C4-2B (cell line): ENCODE measurements at regions not wholly inside any gene's neighbourhood (a gene's known extent, or its start where the extent isn't known, plus 50 kb on each side); places are given as distances from the start of the nearest gene placed in this dataset.

Experiments
- H3K27ac ChIP-seq: fragments of 450-650 bp; 2 replicates; pipeline ENCODE4 v1.5.1; 2017
- CTCF ChIP-seq: fragments of 450-650 bp; conservative IDR thresholded peaks from 2 replicates; pipeline ENCODE4 v1.5.1; 2017; ENCODE audit warnings: mild to moderate bottlenecking
- ZFX ChIP-seq: fragments of 450-650 bp; IDR thresholded peaks from 2 replicates; pipeline ENCODE4 v1.6.1; 2017

GRCh38 chrX:121154858-121155404 is 107.5 kb downstream of the GLUD2 start:
- no peak for TF ChIP-seq ZFX
- TF ChIP-seq CTCF: no peak

GRCh38 chrX:121160987-121161386 is 113.6 kb downstream of the GLUD2 start:
- no peak for TF ChIP-seq CTCF
- TF ChIP-seq ZFX: no peak
- H3K27ac ChIP-seq: no peak overlapping the region

More at GRCh38 chrX:121154858-121155404, 107.5 kb downstream of the GLUD2 start:
- no peak overlapping the region for H3K27ac ChIP-seq

- no peak overlapping the region for H3K27ac ChIP-seq
- TF ChIP-seq ZFX (no peak), CTCF (no peak)
Measured at GRCh38 chrX:121161501-121161933, 114.1 kb downstream of the GLUD2 start.

- H3K27ac ChIP-seq: no peak overlapping the region
- TF ChIP-seq ZFX (no peak), CTCF (no peak)
Measured at GRCh38 chrX:121163443-121163842, 116.0 kb downstream of the GLUD2 start.

- no peak overlapping the region for H3K27ac ChIP-seq
- no peak for TF ChIP-seq ZFX
- TF ChIP-seq CTCF: no peak
Measured at GRCh38 chrX:121165930-121166359, 118.5 kb downstream of the GLUD2 start.

- no peak overlapping the region for H3K27ac ChIP-seq
- no peak for TF ChIP-seq CTCF
- no peak for TF ChIP-seq ZFX
Measured at GRCh38 chrX:121169099-121170035, 122.0 kb downstream of the GLUD2 start.

- TF ChIP-seq CTCF: no peak
- no peak for TF ChIP-seq ZFX
- H3K27ac ChIP-seq: no peak overlapping the region
Measured at GRCh38 chrX:121172703-121173102, 125.3 kb downstream of the GLUD2 start.
